ENCODE measurements at regions not wholly inside any gene's neighbourhood (a gene's known extent, or its start where the extent isn't known, plus 50 kb on each side); places are given as distances from the start of the nearest gene placed in this dataset.
"Not testable (repeated sequence)": the region's sequence is repeated elsewhere in the genome, so short reads cannot be mapped to it uniquely, and the experiment has no call there.

DNA sequence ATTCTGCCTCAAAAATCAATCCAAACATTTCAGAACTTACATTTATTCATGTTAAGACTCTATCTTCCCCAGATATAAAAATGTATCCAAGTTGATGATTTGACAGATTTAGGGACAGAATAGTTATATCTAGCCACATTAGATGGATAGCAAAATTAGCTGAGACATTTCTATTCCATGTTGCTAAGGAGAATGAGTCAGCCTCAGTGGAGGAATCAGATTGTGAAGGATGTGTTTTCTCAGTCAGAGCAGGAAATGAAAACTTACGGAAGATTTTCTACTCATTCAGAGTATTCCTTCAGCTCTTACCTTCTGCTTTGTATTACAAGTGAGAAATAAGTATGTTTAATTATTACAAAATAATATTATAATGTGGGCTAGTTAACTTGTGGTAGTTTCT lies 556.3 kb upstream of the ANO3 start:
- no peak for DNase-seq

- DNase-seq = no peak
Observed at GRCh38 chr11:25776238-25776637, 555.7 kb upstream of the ANO3 start.

GRCh38 chr11:25777343-25777742 lies 554.6 kb upstream of the ANO3 start:
- no peak for DNase-seq

DNA sequence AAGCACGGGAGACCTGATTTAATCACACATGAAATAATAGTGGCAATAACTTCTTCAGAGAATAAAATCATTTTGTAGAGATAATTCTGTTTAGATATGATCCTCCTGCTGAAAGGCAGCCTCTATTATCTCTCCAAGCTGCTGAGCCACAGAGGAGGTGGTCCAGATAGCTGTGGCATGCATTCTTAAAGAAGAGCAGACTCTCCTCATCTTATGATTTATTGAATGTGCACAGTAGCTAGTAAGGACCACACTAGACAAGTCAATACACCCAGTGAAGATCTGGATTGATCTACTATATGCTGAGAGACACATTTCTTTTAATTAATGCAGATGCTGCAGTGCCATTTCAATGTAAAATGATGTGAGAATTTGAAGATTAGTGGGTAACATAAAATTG lies 552.9 kb upstream of the ANO3 start:
- DNase-seq = no peak

DNA sequence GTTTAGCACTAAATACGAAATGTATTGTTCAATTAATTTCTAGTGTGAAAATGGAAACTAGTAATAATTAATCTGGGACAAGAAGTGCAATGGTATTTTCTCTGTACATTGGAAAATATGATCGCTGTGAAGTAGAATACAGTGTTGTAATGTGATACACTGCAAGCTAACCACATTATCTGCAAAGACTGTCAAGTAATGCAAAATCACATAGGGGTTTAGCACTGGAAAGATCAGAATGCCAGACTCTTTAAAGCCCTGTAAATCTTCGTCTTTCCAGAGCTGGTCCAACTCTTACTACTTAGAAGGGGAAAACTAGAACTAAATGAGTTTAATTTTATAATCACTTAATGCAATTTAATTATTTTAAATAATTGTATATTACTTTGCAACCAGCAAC lies 544.5 kb upstream of the ANO3 start:
- no peak for DNase-seq

- DNase-seq = no peak
Observed at GRCh38 chr11:25790396-25790795, 541.5 kb upstream of the ANO3 start.

DNA sequence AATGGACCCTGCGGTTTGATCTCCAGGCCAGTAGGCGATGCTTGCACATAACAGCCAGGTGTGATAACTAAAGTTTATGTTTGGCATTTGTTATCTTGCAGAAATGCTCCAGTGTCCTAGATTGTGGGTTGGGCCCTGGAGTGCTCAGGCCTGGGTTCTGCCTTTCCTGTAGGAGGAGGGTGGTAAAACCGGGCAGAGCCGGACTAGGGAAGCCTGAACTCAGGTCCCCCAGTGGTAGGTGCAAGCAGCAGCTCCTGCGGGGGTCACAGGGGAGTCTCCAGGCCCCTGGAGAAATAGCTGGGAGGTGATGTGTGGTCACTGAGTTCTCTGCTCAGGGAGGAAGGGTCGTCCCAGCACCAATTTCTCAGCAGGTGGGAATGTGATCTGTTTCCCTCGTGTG lies 538.3 kb upstream of the ANO3 start:
- DNase-seq = no peak

GRCh38 chr11:25794804-25795203 lies 537.1 kb upstream of the ANO3 start:
- DNase-seq = no peak

DNA sequence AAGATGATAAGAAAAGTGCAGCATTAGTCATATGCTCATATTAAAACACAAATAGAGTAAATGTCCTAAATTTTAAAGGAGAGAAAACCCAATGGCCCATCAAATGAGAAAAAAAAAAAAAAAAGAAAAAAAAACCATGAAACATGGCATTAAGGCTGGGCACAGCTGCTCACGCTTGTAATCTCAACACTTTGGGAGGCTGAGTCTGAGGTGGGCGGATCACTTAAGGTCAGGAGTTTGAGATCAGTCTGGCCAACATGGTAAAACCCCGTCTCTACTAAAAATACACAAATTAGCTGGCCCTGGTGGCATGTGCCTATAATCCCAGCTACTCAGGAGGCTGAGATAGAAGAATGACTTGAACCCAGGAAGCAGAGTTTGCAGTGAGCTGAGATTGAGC lies 515.5 kb upstream of the ANO3 start:
- no peak for DNase-seq

DNA sequence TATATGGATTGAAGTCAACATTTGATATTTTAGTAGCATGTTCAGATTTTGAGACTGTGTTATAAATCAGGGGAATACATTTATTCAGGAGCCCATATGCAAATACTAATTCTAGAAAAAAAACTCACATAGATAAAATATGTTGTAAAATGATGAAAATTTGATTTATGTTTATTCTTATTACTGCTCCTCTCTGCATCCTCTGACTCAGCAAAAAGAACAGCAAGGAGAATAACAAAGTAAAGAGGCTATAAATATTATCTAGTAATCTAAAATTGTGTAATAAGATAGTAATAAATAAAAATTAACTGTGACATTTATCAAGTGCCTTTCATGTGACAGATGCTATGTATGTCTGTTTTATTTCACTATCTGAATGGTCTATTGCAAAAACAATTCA lies 507.2 kb upstream of the ANO3 start:
- DNase-seq = no peak

DNA sequence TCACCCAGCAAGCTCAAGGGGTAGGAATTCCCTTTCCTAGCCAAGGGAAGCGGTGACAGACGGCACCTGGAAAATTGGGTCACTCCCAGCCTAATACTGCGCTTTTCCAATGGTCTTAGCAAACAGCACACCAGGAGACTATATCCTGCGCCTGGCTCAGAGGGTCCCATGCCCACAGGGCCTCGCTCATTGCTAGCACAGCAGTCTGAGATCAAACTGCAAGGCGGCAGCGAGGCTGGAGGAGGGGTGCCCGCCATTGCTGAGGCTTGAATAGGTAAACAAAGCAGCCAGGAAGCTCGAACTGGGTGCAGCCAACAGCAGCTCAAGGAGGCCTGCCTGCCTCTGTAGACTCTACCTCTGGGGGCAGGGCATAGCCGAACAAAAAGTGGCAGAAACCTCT lies 500.4 kb upstream of the ANO3 start:
- DNase-seq = not testable (repeated sequence)

GRCh38 chr11:25838918-25839625 lies 492.9 kb upstream of the ANO3 start:
- no peak for DNase-seq

- DNase-seq = no peak
Observed at GRCh38 chr11:25844811-25845210, 487.1 kb upstream of the ANO3 start.

DNA sequence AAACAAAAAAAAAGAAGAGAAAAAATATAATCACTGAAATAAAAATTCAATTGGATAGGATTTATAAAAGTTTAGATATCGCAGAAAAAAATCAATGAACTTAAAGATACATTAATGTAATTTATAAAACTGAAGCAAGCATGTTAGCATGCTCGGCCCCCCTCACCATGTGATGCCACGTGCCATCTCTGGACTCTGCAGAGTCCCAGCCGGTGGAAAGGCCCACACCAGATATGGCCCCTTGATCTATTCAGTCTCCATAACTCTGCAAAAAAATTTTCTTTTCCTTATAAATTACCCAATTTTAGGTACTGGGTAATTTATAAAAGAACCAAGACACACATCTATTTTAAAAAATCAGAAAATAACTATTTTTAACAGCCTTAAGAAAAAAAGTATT lies 476.0 kb upstream of the ANO3 start:
- DNase-seq = no peak

- DNase-seq = no peak
Observed at GRCh38 chr11:25859776-25860175, 472.2 kb upstream of the ANO3 start.

DNA sequence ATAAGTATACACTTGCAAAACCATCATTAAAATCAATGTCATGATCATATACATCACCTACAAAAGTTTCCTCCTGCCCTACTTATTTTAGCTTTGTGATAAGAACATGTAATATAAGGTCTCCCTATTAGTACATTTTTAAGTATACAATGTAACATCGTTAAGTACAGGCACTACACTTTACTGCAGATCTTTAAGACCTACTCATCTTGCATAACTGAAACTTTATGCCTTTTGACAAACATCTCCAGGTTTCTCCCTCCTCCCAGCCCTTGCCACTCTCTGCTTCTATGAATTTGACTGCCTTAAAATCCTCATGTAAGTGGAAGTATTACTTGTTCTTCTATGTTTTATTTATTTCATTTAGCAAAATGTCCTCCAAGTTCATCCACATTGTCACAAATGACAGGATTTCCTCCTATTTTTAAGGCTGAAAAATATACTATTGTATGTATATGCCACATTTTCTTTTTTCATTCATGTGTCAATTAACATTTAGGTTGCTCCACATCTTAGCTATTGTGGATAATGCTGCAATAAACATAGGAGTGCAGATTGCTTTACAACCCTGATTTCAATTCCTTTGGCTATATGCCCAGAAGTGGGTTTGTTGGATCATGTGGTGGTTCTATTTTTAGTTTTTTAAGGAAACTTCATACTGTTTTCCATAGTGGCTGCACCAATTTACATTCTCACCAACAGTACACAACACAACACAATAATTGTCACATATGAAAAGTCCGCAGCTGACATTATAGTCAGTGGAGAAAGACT lies 471.1 kb upstream of the ANO3 start:
- DNase-seq = no peak

- no peak for DNase-seq
Observed at GRCh38 chr11:25862159-25862558, 469.8 kb upstream of the ANO3 start.

GRCh38 chr11:25863986-25864385 lies 467.9 kb upstream of the ANO3 start:
- DNase-seq = no peak

- DNase-seq = no peak
Observed at GRCh38 chr11:25876456-25876965, 455.4 kb upstream of the ANO3 start.

DNA sequence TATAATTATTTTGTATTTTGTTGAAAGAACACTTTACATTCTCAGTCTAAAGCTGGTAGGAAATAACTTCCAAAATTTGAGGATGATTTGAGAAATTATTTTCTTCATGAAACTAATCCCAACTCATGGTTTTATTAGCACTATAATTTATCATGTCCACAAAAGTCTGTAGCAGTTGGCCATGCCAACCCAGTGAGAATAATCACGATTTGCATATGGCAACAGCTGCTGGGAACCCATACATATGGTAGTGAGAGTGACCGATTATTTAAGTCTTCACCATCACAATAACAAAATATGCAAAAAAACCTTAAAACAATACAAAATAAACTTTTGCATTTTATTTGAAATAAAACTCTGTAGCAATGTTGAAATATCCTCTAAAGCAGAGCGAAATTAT lies 445.9 kb upstream of the ANO3 start:
- no peak for DNase-seq

DNA sequence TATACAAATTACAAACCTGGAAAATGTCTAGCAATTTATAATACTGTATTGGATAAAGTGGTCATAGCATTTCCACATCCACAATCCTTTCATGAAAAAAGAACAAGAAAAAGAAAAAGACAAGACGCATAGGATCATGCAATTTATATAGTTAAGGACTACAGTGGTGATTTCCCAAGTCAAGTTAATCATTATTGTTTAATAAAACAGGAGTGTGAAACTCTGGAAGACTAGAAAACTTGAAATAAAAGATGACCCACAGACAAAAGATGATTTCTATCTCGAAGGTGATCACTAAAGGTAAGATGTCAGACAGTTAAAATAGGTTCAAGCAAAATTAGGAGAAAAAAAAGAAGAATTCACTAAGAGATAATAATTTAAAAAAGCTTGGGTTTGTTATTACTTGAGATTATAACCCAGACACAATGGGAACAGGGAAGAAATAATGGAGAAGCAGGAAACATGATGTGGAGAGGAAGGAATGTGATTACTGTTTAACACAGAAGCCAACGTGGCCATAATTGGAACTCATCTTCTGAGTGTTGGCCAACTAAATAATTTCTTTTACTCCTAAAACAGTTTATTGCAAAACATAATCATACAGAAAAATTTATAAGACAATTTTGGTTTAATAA lies 441.2 kb upstream of the ANO3 start:
- no peak for DNase-seq

- DNase-seq = no peak
Observed at GRCh38 chr11:25891960-25892359, 440.0 kb upstream of the ANO3 start.

- DNase-seq = no peak
Observed at GRCh38 chr11:25899617-25900160, 432.2 kb upstream of the ANO3 start.

DNA sequence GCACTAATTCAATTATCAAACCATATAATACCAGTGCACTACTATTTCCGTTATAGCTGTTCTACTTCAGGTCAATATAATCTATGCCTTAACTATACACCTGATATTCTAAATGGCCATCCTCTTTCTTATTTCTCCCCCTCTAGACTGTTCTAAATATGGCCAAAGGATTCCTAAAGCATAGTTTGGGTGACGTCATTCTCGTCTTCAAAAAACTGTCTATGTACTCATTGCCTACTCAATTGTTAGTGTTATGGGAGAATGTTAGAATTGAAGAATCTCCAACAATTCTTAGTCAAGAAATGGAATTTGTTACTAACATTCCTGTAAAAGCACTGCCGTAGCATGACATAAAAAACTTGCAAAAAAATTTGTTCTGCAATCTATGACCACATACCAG lies 431.1 kb upstream of the ANO3 start:
- DNase-seq = no peak

Data from CD4-positive, alpha-beta T cell treated with Interleukin-17A for 4 hours (primary cell).